ENCODE measurements at regions not wholly inside any gene's neighbourhood (a gene's known extent, or its start where the extent isn't known, plus 50 kb on each side); places are given as distances from the start of the nearest gene placed in this dataset.

GRCh38 chr1:106619080-106619826 is 437.2 kb upstream of the PRMT6 start:
- TF ChIP-seq CTCF (IDR thresholded peaks at IDR 0.05) (no peak), POLR2A (IDR thresholded peaks at IDR 0.05) (no peak)

All from testis (tissue), 2 donors.